Neutrophil (primary cell): ENCODE measurements at regions not wholly inside any gene's neighbourhood (a gene's known extent, or its start where the extent isn't known, plus 50 kb on each side); places are given as distances from the start of the nearest gene placed in this dataset.

Experiments used
- H3K27ac ChIP-seq: fragments of 200-600 bp; sonication (generic); 2 replicates; pipeline ENCODE4 v1.5.1; 2016; ENCODE audit warnings: mild to moderate bottlenecking, moderate library complexity
- H3K27me3 ChIP-seq: fragments of 200-600 bp; sonication (generic); 2 replicates; pipeline ENCODE4 v1.6.0; 2016; ENCODE audit warnings: mild to moderate bottlenecking
- H3K36me3 ChIP-seq: fragments of 200-600 bp; sonication (generic); 2 replicates; pipeline ENCODE4 v1.5.1; 2017
- H3K4me1 ChIP-seq, 2 experiments: fragments of 200-600 bp in 1 of 2; sonication (generic) in 1 of 2; 1 replicate in 1 of 2; 2 replicates in 1 of 2; pipeline versions ENCODE4 v1.5.1 to v1.6.1; 2013 to 2016; ENCODE audit warnings: low read depth in 1 of 2, low read length in 1 of 2, mild to moderate bottlenecking in 1 of 2, moderate library complexity in 1 of 2; ENCODE audit not compliant: control insufficient read depth in 1 of 2, insufficient read depth in 1 of 2
- H3K4me3 ChIP-seq, 2 experiments: fragments of 200-600 bp in 1 of 2; sonication (generic) in 1 of 2; 1 replicate in 1 of 2; 2 replicates in 1 of 2; pipeline ENCODE4 v1.5.1; 2013 to 2016; ENCODE audit warnings: low read depth in 1 of 2, low read length in 1 of 2, mild to moderate bottlenecking in 1 of 2, moderate library complexity in 1 of 2
- H3K9me3 ChIP-seq: fragments of 200-600 bp; sonication (generic); 2 replicates; pipeline ENCODE4 v1.5.1; 2016
- CTCF ChIP-seq: fragments of 200-600 bp; sonication (generic); IDR thresholded peaks from 2 replicates; pipeline ENCODE4 v1.5.1; 2016; ENCODE audit warnings: antibody characterized with exemption

GRCh38 chr12:97167598-97167997 lies 260.5 kb downstream of the NEDD1 start:
- TF ChIP-seq CTCF, result no peak
- H3K27me3 ChIP-seq, result no peaks in the 10 kb centered on the region
- H3K27ac ChIP-seq, result no peak overlapping the region
- no peaks in the 10 kb centered on the region for H3K4me1 ChIP-seq
- no peaks in the 10 kb centered on the region for H3K36me3 ChIP-seq
- no peaks in the 10 kb centered on the region for H3K9me3 ChIP-seq
- no peak overlapping the region for H3K4me3 ChIP-seq

GRCh38 chr12:97168804-97169203 lies 261.7 kb downstream of the NEDD1 start:
- no peaks in the 10 kb centered on the region for H3K9me3 ChIP-seq
- H3K27me3 ChIP-seq, result no peaks in the 10 kb centered on the region
- no peaks in the 10 kb centered on the region for H3K36me3 ChIP-seq
- no peak overlapping the region for H3K27ac ChIP-seq
- TF ChIP-seq CTCF, result no peak
- no peak overlapping the region for H3K4me3 ChIP-seq
- H3K4me1 ChIP-seq, result no peaks in the 10 kb centered on the region

- H3K9me3 ChIP-seq, result no peaks in the 10 kb centered on the region
- no peaks in the 10 kb centered on the region for H3K4me1 ChIP-seq
- H3K4me3 ChIP-seq, result no peak overlapping the region
- H3K27me3 ChIP-seq, result no peaks in the 10 kb centered on the region
- no peak for TF ChIP-seq CTCF
- H3K36me3 ChIP-seq, result no peaks in the 10 kb centered on the region
- H3K27ac ChIP-seq, result no peak overlapping the region
Observed at GRCh38 chr12:97169889-97170567, 263.0 kb downstream of the NEDD1 start.

- H3K36me3 ChIP-seq, result no peaks in the 10 kb centered on the region
- no peaks in the 10 kb centered on the region for H3K4me1 ChIP-seq
- no peaks in the 10 kb centered on the region for H3K9me3 ChIP-seq
- no peak for TF ChIP-seq CTCF
- H3K27me3 ChIP-seq, result no peaks in the 10 kb centered on the region
- H3K4me3 ChIP-seq, result no peak overlapping the region
- H3K27ac ChIP-seq, result no peak overlapping the region
Observed at GRCh38 chr12:97173688-97174410, 266.8 kb downstream of the NEDD1 start.

GRCh38 chr12:97177481-97177880 lies 270.4 kb downstream of the NEDD1 start:
- Histone ChIP-seq H3K27me3 (no peaks in the 10 kb centered on the region), H3K4me3 (no peak overlapping the region), H3K9me3 (no peaks in the 10 kb centered on the region), H3K4me1 (no peaks in the 10 kb centered on the region), H3K36me3 (no peaks in the 10 kb centered on the region), H3K27ac (no peak overlapping the region)
- no peak for TF ChIP-seq CTCF
